NCI-H128 (cell line): ENCODE measurements at regions not wholly inside any gene's neighbourhood (a gene's known extent, or its start where the extent isn't known, plus 50 kb on each side); places are given as distances from the start of the nearest gene placed in this dataset.

Source experiments
- DNase-seq: peaks from one replicate; lab custom pipeline; 2025; ENCODE audit not compliant: unreplicated experiment; lab: John Stamatoyannopoulos, UW

GRCh38 chr11:64499261-64500004 is 56.3 kb upstream of the SLC22A11 start:
- no peak for DNase-seq

GRCh38 chr11:64500176-64501013 is 55.3 kb upstream of the SLC22A11 start:
- DNase-seq = no peak

- DNase-seq = no peak
Measured at GRCh38 chr11:64501500-64502427, 54.0 kb upstream of the SLC22A11 start.

GRCh38 chr11:64502634-64503033 is 53.1 kb upstream of the SLC22A11 start:
- DNase-seq = no peak

- no peak for DNase-seq
Measured at GRCh38 chr11:64503186-64503753, 52.5 kb upstream of the SLC22A11 start.

GRCh38 chr11:64504999-64505398 is 50.7 kb upstream of the SLC22A11 start:
- DNase-seq = no peak
